ENCODE measurements at regions not wholly inside any gene's neighbourhood (a gene's known extent, or its start where the extent isn't known, plus 50 kb on each side); places are given as distances from the start of the nearest gene placed in this dataset.
"Not testable (repeated sequence)": the region's sequence is repeated elsewhere in the genome, so short reads cannot be mapped to it uniquely, and the experiment has no call there.

GRCh38 chr5:1985781-1986180 lies 103.1 kb upstream of the IRX4 start:
- DNase-seq (ENCODE audit: low spot score): no peak
- H3K4me3 ChIP-seq: no peak overlapping the region
- H3K9me3 ChIP-seq: peaks cover 0 to 11% of the 10 kb centered on the region in 2 donors
- no peaks in the 10 kb centered on the region for H3K27me3 ChIP-seq
- no peaks in the 10 kb centered on the region for H3K4me1 ChIP-seq
- no peaks in the 10 kb centered on the region for H3K36me3 ChIP-seq
- H3K27ac ChIP-seq: no peak overlapping the region
- no peak for TF ChIP-seq CTCF (IDR thresholded peaks at IDR 0.05)

GRCh38 chr5:1983919-1984695 lies 101.4 kb upstream of the IRX4 start:
- Histone ChIP-seq H3K4me1 (no peaks in the 10 kb centered on the region), H3K27ac (no peak overlapping the region), H3K36me3 (no peaks in the 10 kb centered on the region), H3K27me3 (no peaks in the 10 kb centered on the region), H3K4me3 (no peak overlapping the region), H3K9me3 (peaks cover 0 to 2% of the 10 kb centered on the region in 2 donors)
- DNase-seq (ENCODE audit: low spot score): no peak
- TF ChIP-seq CTCF (IDR thresholded peaks at IDR 0.05): no peak

GRCh38 chr5:1983401-1983800 lies 100.7 kb upstream of the IRX4 start:
- no peaks in the 10 kb centered on the region for H3K27me3 ChIP-seq
- TF ChIP-seq CTCF (IDR thresholded peaks at IDR 0.05): no peak
- no peaks in the 10 kb centered on the region for H3K4me1 ChIP-seq
- no peaks in the 10 kb centered on the region for H3K36me3 ChIP-seq
- no peaks in the 10 kb centered on the region for H3K9me3 ChIP-seq
- H3K4me3 ChIP-seq: no peak overlapping the region
- DNase-seq (ENCODE audit: low spot score): no peak
- H3K27ac ChIP-seq: no peak overlapping the region

GRCh38 chr5:1982561-1982960 lies 99.8 kb upstream of the IRX4 start:
- not testable (repeated sequence) for H3K4me1 ChIP-seq; H3K4me3 ChIP-seq; H3K36me3 ChIP-seq; H3K9me3 ChIP-seq; H3K27me3 ChIP-seq; H3K27ac ChIP-seq; DNase-seq (ENCODE audit: low spot score)

GRCh38 chr5:1975898-1976765 lies 93.4 kb upstream of the IRX4 start:
- DNase-seq (ENCODE audit: low spot score): no peak
- no peaks in the 10 kb centered on the region for H3K27me3 ChIP-seq

More at GRCh38 chr5:1975898-1976765, 93.4 kb upstream of the IRX4 start:
- no peak overlapping the region for H3K4me3 ChIP-seq
- no peaks in the 10 kb centered on the region for H3K36me3 ChIP-seq
- H3K9me3 ChIP-seq: no peaks in the 10 kb centered on the region
- TF ChIP-seq CTCF (IDR thresholded peaks at IDR 0.05): peak in 1 of 2 donors; percentile 30
- H3K27ac ChIP-seq: no peak overlapping the region
- H3K4me1 ChIP-seq: no peaks in the 10 kb centered on the region
